ENCODE measurements at regions not wholly inside any gene's neighbourhood (a gene's known extent, or its start where the extent isn't known, plus 50 kb on each side); places are given as distances from the start of the nearest gene placed in this dataset.

DNA sequence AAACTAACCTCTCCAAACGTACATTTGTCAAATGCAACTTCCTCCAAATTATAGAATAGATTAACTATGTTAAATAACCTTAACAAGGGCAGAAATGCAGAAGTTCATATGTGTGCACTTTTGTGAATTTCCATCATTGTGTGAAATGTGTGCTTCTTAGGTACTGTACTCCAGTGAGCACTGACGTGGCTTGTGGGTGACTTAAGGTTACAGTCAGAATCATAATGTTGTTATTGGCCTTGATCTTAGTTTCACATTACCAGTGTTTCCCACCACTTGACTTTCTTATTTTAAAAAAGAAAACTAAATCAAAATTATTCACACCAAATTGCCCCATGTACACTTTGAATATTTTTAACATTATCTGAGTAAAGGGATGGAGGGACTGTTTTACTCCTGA, 155.1 kb upstream of the FZD8 start:
- no peak for TF ChIP-seq POLR2A (IDR thresholded peaks at IDR 0.05)
- TF ChIP-seq, protein P1, sequence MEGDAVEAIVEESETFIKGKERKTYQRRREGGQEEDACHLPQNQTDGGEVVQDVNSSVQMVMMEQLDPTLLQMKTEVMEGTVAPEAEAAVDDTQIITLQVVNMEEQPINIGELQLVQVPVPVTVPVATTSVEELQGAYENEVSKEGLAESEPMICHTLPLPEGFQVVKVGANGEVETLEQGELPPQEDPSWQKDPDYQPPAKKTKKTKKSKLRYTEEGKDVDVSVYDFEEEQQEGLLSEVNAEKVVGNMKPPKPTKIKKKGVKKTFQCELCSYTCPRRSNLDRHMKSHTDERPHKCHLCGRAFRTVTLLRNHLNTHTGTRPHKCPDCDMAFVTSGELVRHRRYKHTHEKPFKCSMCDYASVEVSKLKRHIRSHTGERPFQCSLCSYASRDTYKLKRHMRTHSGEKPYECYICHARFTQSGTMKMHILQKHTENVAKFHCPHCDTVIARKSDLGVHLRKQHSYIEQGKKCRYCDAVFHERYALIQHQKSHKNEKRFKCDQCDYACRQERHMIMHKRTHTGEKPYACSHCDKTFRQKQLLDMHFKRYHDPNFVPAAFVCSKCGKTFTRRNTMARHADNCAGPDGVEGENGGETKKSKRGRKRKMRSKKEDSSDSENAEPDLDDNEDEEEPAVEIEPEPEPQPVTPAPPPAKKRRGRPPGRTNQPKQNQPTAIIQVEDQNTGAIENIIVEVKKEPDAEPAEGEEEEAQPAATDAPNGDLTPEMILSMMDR (IDR thresholded peaks at IDR 0.05) = no peak
